Fibroblast of villous mesenchyme (primary cell): ENCODE measurements at regions not wholly inside any gene's neighbourhood (a gene's known extent, or its start where the extent isn't known, plus 50 kb on each side); places are given as distances from the start of the nearest gene placed in this dataset.
"Not testable (repeated sequence)": the region's sequence is repeated elsewhere in the genome, so short reads cannot be mapped to it uniquely, and the experiment has no call there.

Experiments
- DNase-seq: peaks from one replicate; pipeline ENCODE4 v3.0.0-alpha.2; 2010; ENCODE audit warnings: low read depth
- H3K4me3 ChIP-seq: 2 replicates; pipeline ENCODE4 v1.5.1; 2011; ENCODE audit warnings: low read depth, mild to moderate bottlenecking, low read length
- CTCF ChIP-seq: IDR thresholded peaks from 2 replicates; pipeline ENCODE4 v1.5.1; 2012; ENCODE audit warnings: low read depth, mild to moderate bottlenecking, low read length; ENCODE audit not compliant: insufficient read depth

DNA sequence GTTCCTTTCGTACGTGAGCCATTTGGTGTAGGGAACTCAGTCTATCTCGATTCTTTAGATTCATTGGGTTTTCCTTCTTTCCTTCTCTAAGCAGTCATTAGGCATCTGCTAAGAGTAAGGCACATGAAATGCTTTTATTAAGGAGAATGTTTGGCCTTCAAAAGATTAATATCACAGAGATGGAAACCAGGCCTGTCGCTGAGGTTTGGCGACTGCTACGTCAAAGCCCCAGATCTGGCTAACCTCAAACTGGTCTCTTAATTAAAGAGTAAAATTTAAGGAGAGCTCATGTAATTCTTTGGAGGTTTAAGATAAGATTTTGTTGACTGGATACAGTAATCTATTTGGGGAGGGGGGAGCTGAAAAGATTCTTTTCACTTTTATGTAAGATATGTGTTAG lies 189.8 kb downstream of the JCAD start:
- H3K4me3 ChIP-seq = no peak overlapping the region
- peak; percentile 24 for DNase-seq
- no peak for TF ChIP-seq CTCF

DNA sequence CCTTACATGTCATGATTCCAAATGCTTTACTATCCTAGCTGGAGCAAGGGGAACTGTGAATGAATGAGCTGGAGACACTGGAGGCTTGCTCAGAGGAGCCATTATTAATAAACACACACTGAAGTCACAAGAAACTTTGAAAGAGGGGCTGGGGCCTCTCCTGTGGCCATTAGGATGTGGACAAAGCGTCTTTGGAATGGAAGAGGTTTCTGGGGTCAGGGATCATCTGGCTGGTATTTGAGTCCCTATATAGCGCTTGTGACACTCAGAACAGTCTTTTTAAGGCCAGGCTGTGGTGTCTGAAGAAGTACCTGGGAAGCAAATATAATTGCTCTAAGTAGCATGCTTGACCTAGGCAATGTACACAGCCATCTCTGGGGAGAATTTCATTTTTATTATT lies 193.0 kb downstream of the JCAD start:
- no peak for DNase-seq
- no peak for TF ChIP-seq CTCF
- no peak overlapping the region for H3K4me3 ChIP-seq

GRCh38 chr10:29865700-29866355 lies 193.6 kb downstream of the JCAD start:
- TF ChIP-seq CTCF = no peak
- DNase-seq = no peak
- no peak overlapping the region for H3K4me3 ChIP-seq

GRCh38 chr10:29862923-29863614 lies 196.3 kb downstream of the JCAD start:
- no peak overlapping the region for H3K4me3 ChIP-seq
- peak; percentile 32 for DNase-seq
- no peak for TF ChIP-seq CTCF

- no peak for TF ChIP-seq CTCF
- no peak overlapping the region for H3K4me3 ChIP-seq
- peak; percentile 23 for DNase-seq
These were observed 197.4 kb downstream of the JCAD start for GRCh38 chr10:29861811-29862505.

- not testable (repeated sequence) for DNase-seq, H3K4me3 ChIP-seq
These were observed 198.2 kb downstream of the JCAD start for GRCh38 chr10:29861231-29861630.

GRCh38 chr10:29860166-29860565 lies 199.2 kb downstream of the JCAD start:
- peak; percentile 86 for DNase-seq
- TF ChIP-seq CTCF = no peak
- H3K4me3 ChIP-seq = no peak overlapping the region
